GM19239 (cell line): ENCODE measurements at regions not wholly inside any gene's neighbourhood (a gene's known extent, or its start where the extent isn't known, plus 50 kb on each side); places are given as distances from the start of the nearest gene placed in this dataset.

Experiments used
- DNase-seq: peaks from one replicate; pipeline ENCODE4 v3.0.0; 2011; ENCODE audit warnings: low spot score; ENCODE audit not compliant: insufficient read length
- FAIRE-seq: peaks from 2 replicates; lab custom pipeline; 2011; peaks lifted over from hg19 to GRCh38; lab: Jason Lieb, UNC

- DNase-seq, result no peak
- FAIRE-seq, result no peak
Observed at GRCh38 chr2:176388861-176389260, 119.6 kb downstream of the MTX2 start.

GRCh38 chr2:176390276-176391147 is 121.3 kb downstream of the MTX2 start:
- FAIRE-seq (no peak), DNase-seq (no peak)

GRCh38 chr2:176391148-176391419 is 121.8 kb downstream of the MTX2 start:
- DNase-seq (no peak), FAIRE-seq (no peak)

GRCh38 chr2:176392249-176392648 is 123.0 kb downstream of the MTX2 start:
- DNase-seq (no peak), FAIRE-seq (no peak)

GRCh38 chr2:176392744-176393414 is 123.6 kb downstream of the MTX2 start:
- no peak for DNase-seq

GRCh38 chr2:176395273-176395854 is 126.1 kb downstream of the MTX2 start:
- FAIRE-seq (no peak), DNase-seq (no peak)

More at GRCh38 chr2:176392744-176393414, 123.6 kb downstream of the MTX2 start:
- FAIRE-seq, result no peak

GRCh38 chr2:176398243-176399073 is 129.2 kb downstream of the MTX2 start:
- no peak for FAIRE-seq
- no peak for DNase-seq

GRCh38 chr2:176399074-176399598 is 129.9 kb downstream of the MTX2 start:
- FAIRE-seq (no peak), DNase-seq (no peak)

- FAIRE-seq (no peak), DNase-seq (no peak)
Observed at GRCh38 chr2:176405477-176405876, 136.2 kb downstream of the MTX2 start.

- DNase-seq (no peak), FAIRE-seq (no peak)
Observed at GRCh38 chr2:176407706-176408105, 138.5 kb downstream of the MTX2 start.

GRCh38 chr2:176409671-176410070 is 140.4 kb downstream of the MTX2 start:
- FAIRE-seq (no peak), DNase-seq (no peak)

GRCh38 chr2:176412136-176412535 is 142.9 kb downstream of the MTX2 start:
- FAIRE-seq, result no peak
- DNase-seq, result no peak

- DNase-seq (no peak), FAIRE-seq (no peak)
Observed at GRCh38 chr2:176413786-176414185, 144.5 kb downstream of the MTX2 start.

- FAIRE-seq, result no peak
- DNase-seq, result no peak
Observed at GRCh38 chr2:176414641-176415040, 145.4 kb downstream of the MTX2 start.

GRCh38 chr2:176415174-176415895 is 146.1 kb downstream of the MTX2 start:
- DNase-seq (no peak), FAIRE-seq (no peak)

GRCh38 chr2:176415937-176416499 is 146.8 kb downstream of the MTX2 start:
- DNase-seq (no peak), FAIRE-seq (no peak)

GRCh38 chr2:176418768-176419167 is 149.5 kb downstream of the MTX2 start:
- FAIRE-seq (no peak), DNase-seq (no peak)

- DNase-seq (no peak), FAIRE-seq (no peak)
Observed at GRCh38 chr2:176419591-176420071, 150.4 kb downstream of the MTX2 start.
